ENCODE measurements at regions not wholly inside any gene's neighbourhood (a gene's known extent, or its start where the extent isn't known, plus 50 kb on each side); places are given as distances from the start of the nearest gene placed in this dataset.

GRCh38 chr18:69213842-69214241 lies 186.8 kb upstream of the DOK6 start:
- H3K4me3 ChIP-seq (ENCODE audit: low read depth, low read length): no peak overlapping the region
- no peak for DNase-seq (ENCODE audit: low read depth)

GRCh38 chr18:69215161-69215560 lies 185.5 kb upstream of the DOK6 start:
- H3K4me3 ChIP-seq (ENCODE audit: low read depth, low read length): no peak overlapping the region

GRCh38 chr18:69216321-69216720 lies 184.4 kb upstream of the DOK6 start:
- H3K4me3 ChIP-seq (ENCODE audit: low read depth, low read length): no peak overlapping the region
- no peak for DNase-seq (ENCODE audit: low read depth)

More at GRCh38 chr18:69215161-69215560, 185.5 kb upstream of the DOK6 start:
- DNase-seq (ENCODE audit: low read depth): no peak

- H3K4me3 ChIP-seq (ENCODE audit: low read depth, low read length): no peak overlapping the region
- no peak for DNase-seq (ENCODE audit: low read depth)
Measured at GRCh38 chr18:69217196-69218000, 183.3 kb upstream of the DOK6 start.

GRCh38 chr18:69220529-69220928 lies 180.2 kb upstream of the DOK6 start:
- no peak overlapping the region for H3K4me3 ChIP-seq (ENCODE audit: low read depth, low read length)
- no peak for DNase-seq (ENCODE audit: low read depth)

GRCh38 chr18:69222089-69222488 lies 178.6 kb upstream of the DOK6 start:
- no peak for DNase-seq (ENCODE audit: low read depth)
- H3K4me3 ChIP-seq (ENCODE audit: low read depth, low read length): no peak overlapping the region

- no peak for DNase-seq (ENCODE audit: low read depth)
- H3K4me3 ChIP-seq (ENCODE audit: low read depth, low read length): no peak overlapping the region
Measured at GRCh38 chr18:69226971-69227370, 173.7 kb upstream of the DOK6 start.

- no peak for DNase-seq (ENCODE audit: low read depth)
- H3K4me3 ChIP-seq (ENCODE audit: low read depth, low read length): no peak overlapping the region
Measured at GRCh38 chr18:69230204-69230603, 170.5 kb upstream of the DOK6 start.

- DNase-seq (ENCODE audit: low read depth): no peak
- H3K4me3 ChIP-seq (ENCODE audit: low read depth, low read length): no peak overlapping the region
Measured at GRCh38 chr18:69233465-69234054, 167.1 kb upstream of the DOK6 start.

- DNase-seq (ENCODE audit: low read depth): no peak
- H3K4me3 ChIP-seq (ENCODE audit: low read depth, low read length): no peak overlapping the region
Measured at GRCh38 chr18:69239849-69240674, 160.6 kb upstream of the DOK6 start.

GRCh38 chr18:69246027-69246426 lies 154.7 kb upstream of the DOK6 start:
- DNase-seq (ENCODE audit: low read depth): no peak

GRCh38 chr18:69250305-69251151 lies 150.2 kb upstream of the DOK6 start:
- H3K4me3 ChIP-seq (ENCODE audit: low read depth, low read length): no peak overlapping the region
- peak; percentile 24 for DNase-seq (ENCODE audit: low read depth)

More at GRCh38 chr18:69246027-69246426, 154.7 kb upstream of the DOK6 start:
- H3K4me3 ChIP-seq (ENCODE audit: low read depth, low read length): no peak overlapping the region

- H3K4me3 ChIP-seq (ENCODE audit: low read depth, low read length): no peak overlapping the region
- peak; percentile 77 for DNase-seq (ENCODE audit: low read depth)
Measured at GRCh38 chr18:69257861-69258458, 142.7 kb upstream of the DOK6 start.

- no peak overlapping the region for H3K4me3 ChIP-seq (ENCODE audit: low read depth, low read length)
- no peak for DNase-seq (ENCODE audit: low read depth)
Measured at GRCh38 chr18:69259282-69259681, 141.4 kb upstream of the DOK6 start.

GRCh38 chr18:69261406-69261805 lies 139.3 kb upstream of the DOK6 start:
- DNase-seq (ENCODE audit: low read depth): no peak
- H3K4me3 ChIP-seq (ENCODE audit: low read depth, low read length): no peak overlapping the region

GRCh38 chr18:69265656-69266055 lies 135.0 kb upstream of the DOK6 start:
- no peak overlapping the region for H3K4me3 ChIP-seq (ENCODE audit: low read depth, low read length)
- no peak for DNase-seq (ENCODE audit: low read depth)

GRCh38 chr18:69267895-69268294 lies 132.8 kb upstream of the DOK6 start:
- DNase-seq (ENCODE audit: low read depth): no peak
- H3K4me3 ChIP-seq (ENCODE audit: low read depth, low read length): no peak overlapping the region

GRCh38 chr18:69282371-69282770 lies 118.3 kb upstream of the DOK6 start:
- no peak for DNase-seq (ENCODE audit: low read depth)
- no peak overlapping the region for H3K4me3 ChIP-seq (ENCODE audit: low read depth, low read length)

- no peak overlapping the region for H3K4me3 ChIP-seq (ENCODE audit: low read depth, low read length)
- DNase-seq (ENCODE audit: low read depth): no peak
Measured at GRCh38 chr18:69291044-69291443, 109.6 kb upstream of the DOK6 start.
